ENCODE measurements at regions not wholly inside any gene's neighbourhood (a gene's known extent, or its start where the extent isn't known, plus 50 kb on each side); places are given as distances from the start of the nearest gene placed in this dataset.

DNA sequence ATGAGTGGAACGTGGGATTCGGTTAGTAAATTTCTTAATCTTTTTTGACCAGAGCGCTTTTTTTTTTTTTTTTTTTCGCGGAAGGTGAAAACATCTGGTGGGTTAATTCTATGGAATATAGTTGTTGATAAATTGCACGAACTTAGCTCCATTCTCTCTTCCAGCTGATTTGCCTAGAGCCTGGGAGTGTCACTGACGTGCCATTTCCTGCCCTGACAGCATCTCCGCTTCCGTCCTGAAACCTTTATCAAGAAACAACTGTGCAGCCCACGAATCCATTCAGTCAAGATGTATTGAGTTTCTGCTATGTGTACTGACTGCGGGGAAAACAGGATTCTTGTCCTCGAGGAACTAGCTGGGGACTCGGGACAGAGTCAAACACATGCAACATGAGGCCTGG lies 59.5 kb upstream of the TGM3 start:
- intact Hi-C loops (cut with DNase I; ENCODE audit: low total_unique reads) = no loop called here
- no peaks in the 10 kb centered on the region for H3K27me3 ChIP-seq
- peak overlapping the region in 1 of 2 donors; percentile 37 for H3K27ac ChIP-seq
- no peaks in the 10 kb centered on the region for H3K9me3 ChIP-seq
- H3K4me3 ChIP-seq = no peak overlapping the region
- no peak for DNase-seq
- peaks cover 0 to 7% (median 2%) of the 10 kb centered on the region in 4 donors for H3K4me1 ChIP-seq
- no peaks in the 10 kb centered on the region for H3K36me3 ChIP-seq
- TF ChIP-seq, protein P1, sequence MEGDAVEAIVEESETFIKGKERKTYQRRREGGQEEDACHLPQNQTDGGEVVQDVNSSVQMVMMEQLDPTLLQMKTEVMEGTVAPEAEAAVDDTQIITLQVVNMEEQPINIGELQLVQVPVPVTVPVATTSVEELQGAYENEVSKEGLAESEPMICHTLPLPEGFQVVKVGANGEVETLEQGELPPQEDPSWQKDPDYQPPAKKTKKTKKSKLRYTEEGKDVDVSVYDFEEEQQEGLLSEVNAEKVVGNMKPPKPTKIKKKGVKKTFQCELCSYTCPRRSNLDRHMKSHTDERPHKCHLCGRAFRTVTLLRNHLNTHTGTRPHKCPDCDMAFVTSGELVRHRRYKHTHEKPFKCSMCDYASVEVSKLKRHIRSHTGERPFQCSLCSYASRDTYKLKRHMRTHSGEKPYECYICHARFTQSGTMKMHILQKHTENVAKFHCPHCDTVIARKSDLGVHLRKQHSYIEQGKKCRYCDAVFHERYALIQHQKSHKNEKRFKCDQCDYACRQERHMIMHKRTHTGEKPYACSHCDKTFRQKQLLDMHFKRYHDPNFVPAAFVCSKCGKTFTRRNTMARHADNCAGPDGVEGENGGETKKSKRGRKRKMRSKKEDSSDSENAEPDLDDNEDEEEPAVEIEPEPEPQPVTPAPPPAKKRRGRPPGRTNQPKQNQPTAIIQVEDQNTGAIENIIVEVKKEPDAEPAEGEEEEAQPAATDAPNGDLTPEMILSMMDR (IDR thresholded peaks at IDR 0.05) = no peak

DNA sequence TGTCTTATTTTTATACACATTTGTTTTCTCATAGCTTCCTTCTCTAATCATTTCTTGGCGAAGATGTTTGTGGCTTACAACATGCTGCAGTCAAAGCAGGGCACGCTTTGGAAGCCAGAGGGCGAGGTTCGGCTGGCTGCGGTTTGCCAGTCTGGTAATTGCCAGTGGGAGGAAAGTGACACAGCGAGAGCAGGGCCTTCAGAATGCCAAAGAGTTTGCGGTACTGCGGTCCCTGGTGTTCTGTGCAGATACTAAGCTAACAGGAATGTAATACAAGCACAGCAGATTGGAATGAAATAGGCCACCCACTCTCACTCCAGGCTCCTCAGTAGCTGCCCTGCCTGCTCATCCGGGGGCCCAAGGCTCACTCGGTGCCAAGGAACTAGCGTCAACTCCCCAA lies 58.7 kb upstream of the TGM3 start:
- H3K27me3 ChIP-seq = no peaks in the 10 kb centered on the region
- H3K36me3 ChIP-seq = no peaks in the 10 kb centered on the region
- DNase-seq = peak; percentile 48 to 76
- TF ChIP-seq, protein P1 (IDR thresholded peaks at IDR 0.05) = peak in 1 of 2 experiments; percentile 15
- no peak overlapping the region for H3K4me3 ChIP-seq
- peaks cover 0 to 7% (median 2%) of the 10 kb centered on the region in 4 donors for H3K4me1 ChIP-seq
- H3K27ac ChIP-seq = peak overlapping the region in 1 of 2 donors; percentile 37
- no peaks in the 10 kb centered on the region for H3K9me3 ChIP-seq
- intact Hi-C loops (cut with DNase I; ENCODE audit: low total_unique reads) = no loop called here

DNA sequence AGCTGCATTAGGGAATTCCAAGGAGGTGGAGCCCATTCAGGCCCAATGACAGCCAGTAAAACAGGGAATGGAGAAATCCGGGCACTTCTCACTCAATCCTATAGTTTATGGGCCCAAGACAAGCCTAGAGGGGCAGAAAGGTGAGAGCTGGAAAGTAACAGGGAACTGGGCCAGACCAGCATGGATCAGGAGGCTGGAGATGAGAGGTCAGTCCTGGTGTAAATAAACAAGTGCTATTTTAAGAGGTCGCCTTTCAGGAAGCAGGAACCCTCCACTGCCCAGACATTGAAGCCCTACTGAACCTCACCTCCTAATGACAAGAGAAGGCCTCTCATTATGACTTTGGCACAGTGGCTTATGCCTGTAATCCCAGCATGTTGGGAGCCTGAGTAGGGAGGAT lies 57.2 kb upstream of the TGM3 start:
- Histone ChIP-seq H3K27ac (no peak overlapping the region), H3K9me3 (no peaks in the 10 kb centered on the region), H3K4me3 (no peak overlapping the region), H3K36me3 (no peaks in the 10 kb centered on the region), H3K27me3 (no peaks in the 10 kb centered on the region), H3K4me1 (peaks cover 0 to 7% (median 2%) of the 10 kb centered on the region in 4 donors)
- no peak for DNase-seq
- TF ChIP-seq, protein P1 (IDR thresholded peaks at IDR 0.05) = no peak
- intact Hi-C loops (cut with DNase I; ENCODE audit: low total_unique reads) = no loop called here

DNA sequence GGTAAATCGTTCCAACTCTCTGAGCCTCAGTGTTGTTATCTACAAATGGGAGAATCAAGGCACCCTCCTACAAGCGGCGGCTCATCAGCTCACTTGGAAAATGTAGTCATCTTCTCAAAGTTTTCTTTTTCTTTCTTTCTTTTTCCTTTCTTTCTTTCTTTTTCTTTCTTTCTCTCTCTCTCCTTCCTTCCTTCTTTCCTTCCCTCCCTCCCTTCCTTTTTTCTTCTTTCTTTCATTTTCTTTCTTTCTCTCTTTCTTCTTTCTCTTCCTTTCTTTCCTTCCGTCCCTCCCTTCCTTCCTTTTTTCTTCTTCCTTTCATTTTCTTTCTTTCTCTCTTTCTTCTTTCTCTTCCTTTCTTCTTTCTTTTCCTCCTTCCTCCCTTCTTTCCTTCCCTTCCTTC lies 55.0 kb upstream of the TGM3 start:
- H3K4me3 ChIP-seq = no peak overlapping the region
- intact Hi-C loops (cut with DNase I; ENCODE audit: low total_unique reads) = no loop called here
- no peak overlapping the region for H3K27ac ChIP-seq
- TF ChIP-seq, protein P1 (IDR thresholded peaks at IDR 0.05) = no peak
- H3K36me3 ChIP-seq = no peaks in the 10 kb centered on the region
- DNase-seq = no peak
- H3K27me3 ChIP-seq = peaks cover 0 to 8% of the 10 kb centered on the region in 2 donors
- H3K4me1 ChIP-seq = peaks cover 0 to 7% (median 2%) of the 10 kb centered on the region in 4 donors
- no peaks in the 10 kb centered on the region for H3K9me3 ChIP-seq

DNA sequence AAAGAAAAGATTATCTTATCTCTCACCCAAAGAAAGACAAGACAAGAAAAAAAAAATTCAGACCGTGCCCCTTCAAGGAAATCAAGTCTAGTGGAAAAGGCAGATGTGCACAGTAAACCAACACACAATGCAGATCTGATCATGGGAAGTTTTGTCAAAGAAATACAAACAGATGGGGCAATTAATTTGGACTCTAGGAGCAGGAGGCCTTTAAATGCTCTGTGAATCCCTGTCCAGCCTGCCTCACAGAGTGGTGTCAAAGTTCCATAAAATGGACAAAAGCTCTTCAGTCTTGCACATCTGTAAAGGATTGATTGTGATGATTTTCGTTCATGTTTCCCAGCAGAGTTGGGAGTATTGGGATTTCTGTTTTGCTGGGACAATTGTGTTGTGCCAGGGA lies 53.1 kb upstream of the TGM3 start:
- TF ChIP-seq, protein P1 (IDR thresholded peaks at IDR 0.05) = no peak
- Histone ChIP-seq H3K4me3 (no peak overlapping the region), H3K27me3 (peaks cover 0 to 12% of the 10 kb centered on the region in 2 donors), H3K9me3 (no peaks in the 10 kb centered on the region), H3K36me3 (no peaks in the 10 kb centered on the region), H3K4me1 (peaks cover 0 to under 1% (median 0%) of the 10 kb centered on the region in 4 donors), H3K27ac (no peak overlapping the region)
- no peak for DNase-seq
- intact Hi-C loops (cut with DNase I; ENCODE audit: low total_unique reads) = no loop called here

DNA sequence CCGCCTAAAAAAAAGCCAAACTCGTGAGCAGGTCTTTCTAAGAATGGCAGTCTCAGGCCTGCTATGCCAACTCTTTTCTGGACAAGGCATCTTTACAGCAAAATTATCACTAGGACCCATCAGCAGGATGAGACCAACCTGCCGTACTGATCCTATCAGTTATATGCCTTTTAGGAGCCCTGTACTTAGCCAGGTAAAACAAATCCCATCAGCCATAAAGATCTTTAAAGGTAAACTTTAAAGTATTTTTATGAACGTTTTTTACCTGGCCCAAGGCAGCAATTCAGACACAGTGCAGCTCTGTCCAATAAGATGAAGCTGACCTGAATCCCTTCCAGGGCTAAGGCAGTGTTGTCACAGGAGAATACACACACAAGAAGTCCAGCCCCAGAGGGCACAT lies 51.3 kb upstream of the TGM3 start:
- TF ChIP-seq, protein P1 (IDR thresholded peaks at IDR 0.05) = no peak
- Histone ChIP-seq H3K9me3 (no peaks in the 10 kb centered on the region), H3K4me1 (no peaks in the 10 kb centered on the region), H3K4me3 (no peak overlapping the region), H3K27ac (no peak overlapping the region), H3K27me3 (peaks cover 0 to 12% of the 10 kb centered on the region in 2 donors), H3K36me3 (no peaks in the 10 kb centered on the region)
- intact Hi-C loops (cut with DNase I; ENCODE audit: low total_unique reads) = no loop called here
- DNase-seq = no peak

Measured in tibial artery (tissue), 4 donors.